HCT116 (cell line): ENCODE measurements at regions not wholly inside any gene's neighbourhood (a gene's known extent, or its start where the extent isn't known, plus 50 kb on each side); places are given as distances from the start of the nearest gene placed in this dataset.

Experiments
- ATAC-seq: fragments of 200-7000 bp; cut with Tn5 transposase; 2 replicates; pipeline ENCODE4 v1.9.1; 2020; ENCODE audit warnings: mild to moderate bottlenecking, moderate library complexity
- BruUV-seq: library from RNA; stranded (reverse); fragments of 400-500 nt; replicated peaks from 2 replicates; lab custom pipeline; 2021; lab: Mats Ljungman, UMichigan
- CTCF ChIA-PET: fragments of 300-600 bp; sonication (Branson Sonifier 250); formaldehyde crosslinking; loops from one replicate; lab custom pipeline; 2021; ENCODE audit warnings: antibody characterized with exemption; lab: Charles Lee
- POLR2A ChIA-PET: fragments of 300-600, 350-600 bp; sonication (Branson Sonifier 250); formaldehyde crosslinking; loops from one replicate; lab custom pipeline; 2021; ENCODE audit warnings: antibody characterized with exemption; lab: Charles Lee
- RAD21 ChIA-PET, 2 experiments: fragments of 300-600 bp; sonication (Branson Sonifier 250); formaldehyde crosslinking; loops; one replicate each; lab custom pipeline; 2023; ENCODE audit warnings: low total read pairs in 2 of 2; ENCODE audit not compliant: uncharacterized antibody in 2 of 2, unreplicated experiment in 2 of 2, low non-redundant PET in 1 of 2; lab: Charles Lee
- DNase-seq: peaks from one replicate; pipeline ENCODE4 v3.0.0-alpha.2; 2010; ENCODE audit warnings: low read depth, low spot score
- H2AFZ ChIP-seq: fragments of 200-600 bp; shearing (Covaris generic), sonication (generic); 2 replicates; pipeline ENCODE4 v1.6.1; 2017; ENCODE audit warnings: low read depth, mixed run types, mixed read lengths, antibody characterized with exemption, low read length; ENCODE audit not compliant: poor library complexity, severe bottlenecking
- H3K27ac ChIP-seq: 2 replicates; pipeline ENCODE4 v1.5.1; 2012; ENCODE audit warnings: low read depth, low read length
- H3K27me3 ChIP-seq: fragments of 200-600 bp; sonication (generic); 2 replicates; pipeline ENCODE4 v1.6.1; 2016; ENCODE audit warnings: mixed run types, low read length, mixed read lengths; ENCODE audit not compliant: insufficient read depth
- H3K36me3 ChIP-seq, 2 experiments: fragments of 200-500 bp in 1 of 2; fragments of 200-600 bp in 1 of 2; sonication (Bioruptor generic) in 1 of 2; sonication (generic) in 1 of 2; 2 replicates each; pipeline versions ENCODE4 v1.5.1 to v1.6.1; 2014 to 2016; ENCODE audit warnings: low read length in 2 of 2, inconsistent platforms in 1 of 2, mixed read lengths in 1 of 2, mixed run types in 1 of 2; ENCODE audit not compliant: insufficient read depth in 2 of 2, control insufficient read depth in 1 of 2
- H3K4me1 ChIP-seq, 2 experiments: fragments of 200-600 bp in 1 of 2; sonication (generic) in 1 of 2; 2 replicates each; pipeline versions ENCODE4 v1.5.1 to v1.6.1; 2012 to 2017; ENCODE audit warnings: low read length in 2 of 2, inconsistent platforms in 1 of 2, mild to moderate bottlenecking in 1 of 2, mixed read lengths in 1 of 2, mixed run types in 1 of 2, moderate library complexity in 1 of 2; ENCODE audit not compliant: insufficient read depth in 2 of 2, control insufficient read depth in 1 of 2
- H3K4me2 ChIP-seq: fragments of 200-600 bp; sonication (generic); 2 replicates; pipeline ENCODE4 v1.6.1; 2017; ENCODE audit warnings: mixed run types, low read length, mixed read lengths
- H3K4me3 ChIP-seq, 2 experiments: fragments of 200-600 bp in 1 of 2; sonication (generic) in 1 of 2; replicated peaks in 1 of 2; 2 replicates each; pipeline ENCODE4 v1.5.1; 2011 to 2016; ENCODE audit warnings: low read length in 2 of 2, control low read depth in 1 of 2, low read depth in 1 of 2, mild to moderate bottlenecking in 1 of 2, mixed read lengths in 1 of 2, mixed run types in 1 of 2
- H3K79me2 ChIP-seq: fragments of 200-600 bp; sonication (generic); 2 replicates; pipeline ENCODE4 v1.6.1; 2017; ENCODE audit warnings: mild to moderate bottlenecking, mixed run types, low read length, moderate library complexity, mixed read lengths; ENCODE audit not compliant: insufficient read depth
- H3K9ac ChIP-seq: fragments of 200-600 bp; sonication (generic); 2 replicates; pipeline ENCODE4 v1.6.1; 2016; ENCODE audit warnings: low read length, mixed read lengths
- H3K9me2 ChIP-seq: fragments of 200-600 bp; sonication (generic), shearing (Covaris generic); 2 replicates; pipeline ENCODE4 v1.6.1; 2017; ENCODE audit warnings: mixed run types, mild to moderate bottlenecking, moderate library complexity; ENCODE audit not compliant: insufficient read depth
- H3K9me3 ChIP-seq, 2 experiments: fragments of 200-500 bp in 1 of 2; fragments of 200-600 bp in 1 of 2; sonication (Bioruptor generic) in 1 of 2; sonication (generic) in 1 of 2; 2 replicates each; pipeline ENCODE4 v1.6.1; 2014 to 2017; ENCODE audit warnings: low read length in 2 of 2, mixed read lengths in 2 of 2, inconsistent platforms in 1 of 2, low read depth in 1 of 2, mild to moderate bottlenecking in 1 of 2, mixed run types in 1 of 2, moderate library complexity in 1 of 2; ENCODE audit not compliant: control insufficient read depth in 1 of 2, insufficient read depth in 1 of 2
- H4K20me1 ChIP-seq: fragments of 200-600 bp; sonication (generic), shearing (Covaris generic); 2 replicates; pipeline ENCODE4 v1.6.1; 2017; ENCODE audit warnings: mixed run types, mild to moderate bottlenecking, moderate library complexity; ENCODE audit not compliant: insufficient read depth
- CBX3 ChIP-seq: IDR thresholded peaks from 2 replicates; pipeline ENCODE4 v1.6.1; 2012; ENCODE audit warnings: low read depth
- CTCF ChIP-seq, 3 experiments: fragments of 200-600 bp in 1 of 3; sonication (generic) in 1 of 3; IDR thresholded peaks in 2 of 3; conservative IDR thresholded peaks in 1 of 3; 2 replicates each; pipeline ENCODE4 v1.5.1; 2012 to 2017; ENCODE audit warnings: low read depth in 2 of 3, low read length in 2 of 3, antibody characterized with exemption in 1 of 3, borderline replicate concordance in 1 of 3, control low read depth in 1 of 3, mild to moderate bottlenecking in 1 of 3, mixed read lengths in 1 of 3, mixed run types in 1 of 3, moderate library complexity in 1 of 3; ENCODE audit not compliant: insufficient read depth in 1 of 3
- EGR1 ChIP-seq: IDR thresholded peaks from 2 replicates; pipeline ENCODE4 v1.6.1; 2012; ENCODE audit warnings: low read depth
- EZH2 ChIP-seq: fragments of 200-600 bp; sonication (generic); IDR thresholded peaks from 2 replicates; pipeline ENCODE4 v1.6.1; 2017; ENCODE audit warnings: antibody characterized with exemption, mixed run types
- EZH2phosphoT487 ChIP-seq: fragments of 200-600 bp; IDR thresholded peaks from 2 replicates; pipeline ENCODE4 v1.6.1; 2018; ENCODE audit warnings: antibody characterized with exemption, borderline replicate concordance
- FOSL1 ChIP-seq: IDR thresholded peaks from 2 replicates; pipeline ENCODE4 v1.6.1; 2012; ENCODE audit warnings: low read depth
- JUND ChIP-seq: IDR thresholded peaks from 2 replicates; pipeline ENCODE4 v1.6.1; 2012
- MAX ChIP-seq: IDR thresholded peaks from 2 replicates; pipeline ENCODE4 v1.6.1; 2012
- POLR2A ChIP-seq: IDR thresholded peaks from 2 replicates; pipeline ENCODE4 v1.7.0; 2011; ENCODE audit warnings: borderline replicate concordance; ENCODE audit not compliant: insufficient read depth, insufficient read length; ENCODE audit errors: extremely low read depth
- POLR2AphosphoS5 ChIP-seq: IDR thresholded peaks from 2 replicates; pipeline ENCODE4 v1.6.1; 2011; ENCODE audit warnings: mild to moderate bottlenecking, low read depth, low read length, moderate library complexity
- SIN3A ChIP-seq: IDR thresholded peaks from 2 replicates; pipeline ENCODE4 v1.6.1; 2012; ENCODE audit warnings: low read depth
- SP1 ChIP-seq: IDR thresholded peaks from 2 replicates; pipeline ENCODE4 v1.6.1; 2012; ENCODE audit warnings: low read depth
- TCF7L2 ChIP-seq: IDR thresholded peaks from 2 replicates; pipeline ENCODE4 v1.7.0; 2011; ENCODE audit warnings: borderline replicate concordance, inconsistent platforms; ENCODE audit not compliant: insufficient read depth, insufficient read length; ENCODE audit errors: extremely low read depth
- YY1 ChIP-seq: IDR thresholded peaks from 2 replicates; pipeline ENCODE4 v1.6.1; 2011; ENCODE audit warnings: low read length, low read depth, moderate library complexity, mild to moderate bottlenecking; ENCODE audit not compliant: insufficient replicate concordance; ENCODE audit errors: extremely low read depth
- intact Hi-C: fragments of 100-400 bp; cut with micrococcal nuclease; formaldehyde crosslinking; loops from 2 replicates; pipeline ENCODE4 v1.10.0; 2022

GRCh38 chr1:4027008-4027407, 126.9 kb upstream of the C1orf174 start:
- no peak overlapping the region for H3K4me3 ChIP-seq
- no peaks in the 10 kb centered on the region for H3K4me1 ChIP-seq
- H3K9me3 ChIP-seq: no peaks in the 10 kb centered on the region
- no peaks in the 10 kb centered on the region for H3K9me2 ChIP-seq
- peaks cover 19% of the 10 kb centered on the region; the same call in 1 of the 2 replicates for H3K27me3 ChIP-seq
- BruUV-seq: no TSS peak
- no peak for ATAC-seq
- H3K36me3 ChIP-seq: no peaks in the 10 kb centered on the region
- CTCF ChIA-PET: no interaction called here
- H2AFZ ChIP-seq: no peak overlapping the region
- TF ChIP-seq EGR1: no peak
- no peak for TF ChIP-seq EZH2
- TF ChIP-seq MAX: no peak
- TF ChIP-seq JUND: no peak
- TF ChIP-seq TCF7L2: no peak
- no peak for TF ChIP-seq POLR2AphosphoS5
- TF ChIP-seq POLR2A: no peak
- TF ChIP-seq SP1: no peak
- TF ChIP-seq FOSL1: no peak
- no peak for TF ChIP-seq SIN3A
- TF ChIP-seq EZH2phosphoT487: no peak
- no peak for TF ChIP-seq CBX3
- TF ChIP-seq CTCF (IDR thresholded peaks at IDR 0.05 in 2 of 3, conservative IDR thresholded peaks at IDR 0.05 in 1 of 3; ENCODE audit: borderline replicate concordance in 1 of 3, insufficient read depth in 1 of 3, low read depth in 2 of 3, low read length in 2 of 3): no peak
- no peak for TF ChIP-seq YY1
- TF ChIP-seq, all 23 proteins: peak for 0
- H3K27ac ChIP-seq: no peak overlapping the region
- no peak for DNase-seq
- H3K9ac ChIP-seq: no peak overlapping the region
- intact Hi-C loops: no loop called here
- H3K4me2 ChIP-seq: no peak overlapping the region
- ChIA-PET RAD21 (no interaction called here), POLR2A (no interaction called here)
- H4K20me1 ChIP-seq: no peaks in the 10 kb centered on the region
- no peaks in the 10 kb centered on the region for H3K79me2 ChIP-seq
